HG03103 (cell line): ENCODE measurements at regions not wholly inside any gene's neighbourhood (a gene's known extent, or its start where the extent isn't known, plus 50 kb on each side); places are given as distances from the start of the nearest gene placed in this dataset.
"Not testable (repeated sequence)": the region's sequence is repeated elsewhere in the genome, so short reads cannot be mapped to it uniquely, and the experiment has no call there.

Experiments
- ATAC-seq: cut with Tn5 transposase; IDR thresholded peaks from one replicate; pipeline ENCODE4 v1.9.1; 2021; ENCODE audit warnings: low read depth; ENCODE audit not compliant: unreplicated experiment

DNA sequence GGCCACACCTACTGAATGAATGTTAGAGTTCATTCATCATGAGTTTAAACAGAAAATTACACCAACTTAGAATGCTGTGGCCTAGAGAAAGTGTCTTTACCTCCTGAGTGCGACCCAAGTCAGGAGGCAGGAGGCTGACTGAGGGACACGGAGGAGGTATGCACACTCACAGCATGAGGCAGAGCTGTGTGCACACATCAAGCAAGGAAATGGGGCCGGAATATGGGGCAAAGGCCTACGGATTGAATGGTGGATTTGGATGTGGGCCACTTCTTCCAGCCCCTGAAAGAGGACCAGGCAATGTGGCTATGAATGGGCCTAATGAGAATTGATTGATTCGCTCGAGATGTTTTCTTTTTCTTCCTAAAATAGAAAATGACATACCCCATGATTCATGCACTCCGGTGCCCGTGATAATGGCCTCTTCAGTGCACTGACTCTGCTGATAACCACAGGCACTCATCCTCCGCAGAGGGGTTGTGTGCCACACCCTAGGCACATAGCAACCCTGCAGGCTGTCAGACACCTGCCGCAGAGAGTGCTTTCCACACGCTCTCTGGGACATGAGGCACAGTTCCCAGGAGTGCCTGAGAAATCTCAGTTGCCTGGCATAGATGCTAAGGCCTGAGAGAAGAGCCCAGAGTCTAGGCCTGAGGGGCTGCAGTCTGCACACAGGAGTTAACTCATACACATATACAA, 155.5 kb downstream of the GLUL start:
- ATAC-seq = no peak

DNA sequence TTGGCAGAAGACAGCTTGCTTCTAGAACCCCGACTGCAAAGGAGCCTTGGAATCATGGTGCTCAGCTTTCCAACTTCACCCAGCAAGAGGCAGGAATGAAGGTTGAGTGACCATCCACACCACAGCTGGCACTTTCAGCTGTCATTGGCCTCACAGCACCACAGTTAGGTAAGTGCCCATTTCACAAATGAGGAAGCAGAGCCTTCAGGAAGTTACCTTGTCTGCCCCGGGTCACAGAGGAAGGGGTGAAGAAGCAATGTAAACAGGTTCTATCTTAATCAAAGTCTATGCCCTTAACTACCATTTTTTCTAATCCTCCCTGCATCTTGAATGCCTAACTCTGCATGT, 156.0 kb downstream of the GLUL start:
- ATAC-seq = no peak

- no peak for ATAC-seq
These were observed 161.6 kb downstream of the GLUL start for GRCh38 chr1:182229921-182230491.

DNA sequence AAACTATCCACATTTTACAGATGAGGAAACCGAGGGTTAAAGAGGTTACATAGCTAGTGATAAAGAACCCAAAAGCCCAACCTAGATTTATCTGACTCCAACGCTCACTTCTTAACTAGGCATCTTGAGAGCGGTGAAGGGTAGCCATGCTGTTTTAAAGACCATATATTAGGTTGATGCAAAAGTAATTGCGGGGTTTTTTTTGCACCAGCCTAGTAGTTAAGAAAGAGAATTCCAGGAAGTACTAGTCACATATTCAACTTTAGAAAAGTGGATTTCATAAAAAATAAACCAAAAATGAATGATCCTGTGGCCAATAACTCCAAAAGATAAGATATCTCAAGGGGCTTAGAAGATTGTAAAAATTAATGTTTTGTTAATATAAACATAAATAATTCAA, 162.1 kb downstream of the GLUL start:
- ATAC-seq = no peak

DNA sequence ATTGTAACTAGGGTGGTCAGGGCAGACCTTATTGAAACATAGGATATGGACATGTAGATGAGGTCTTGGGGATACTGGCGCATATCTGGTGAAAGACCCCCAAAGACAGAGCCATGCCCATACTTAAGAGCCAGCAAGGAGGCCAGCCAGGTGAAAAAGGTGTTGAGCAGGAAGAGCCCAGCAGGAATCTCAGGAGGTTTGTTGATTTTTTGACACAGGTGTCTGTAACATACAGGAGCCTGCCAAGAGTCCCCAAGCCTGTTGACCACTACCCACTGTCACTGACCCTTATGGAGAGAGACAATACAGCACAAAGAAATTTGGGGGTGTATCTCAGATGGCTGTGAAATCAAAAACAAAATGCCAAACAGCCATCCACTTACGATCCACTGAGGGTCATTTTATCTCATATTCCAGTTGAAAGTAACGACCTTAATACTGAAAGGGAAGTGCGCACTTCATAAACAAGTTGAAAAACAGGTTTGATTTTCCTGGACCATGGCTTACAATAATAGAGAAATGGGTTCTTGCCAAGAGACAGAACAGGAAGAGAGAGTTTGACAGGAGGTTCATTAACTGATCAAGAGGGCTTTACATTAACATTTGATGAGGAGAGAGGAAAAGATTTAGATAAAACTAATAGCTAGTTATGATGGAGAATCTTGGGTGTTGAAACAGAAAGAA, 163.6 kb downstream of the GLUL start:
- ATAC-seq = no peak

DNA sequence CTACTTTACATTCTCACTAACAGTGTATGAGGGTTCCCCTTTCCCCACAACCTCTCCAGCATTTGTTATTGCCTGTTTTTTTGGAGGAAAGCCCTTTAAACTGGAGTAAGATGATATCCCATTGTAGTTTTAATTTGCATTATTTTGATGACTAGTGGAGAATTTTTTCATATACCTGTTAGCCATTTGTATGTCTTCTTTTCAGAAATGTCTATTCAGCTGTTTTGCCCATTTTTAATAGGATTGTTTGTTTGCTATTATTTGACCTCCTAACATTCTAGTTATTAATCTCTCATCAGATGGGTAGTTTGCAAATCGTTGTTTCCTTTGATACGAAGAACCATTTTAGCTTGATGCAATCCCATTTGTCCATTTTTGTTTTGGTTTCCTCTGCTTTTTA, 165.0 kb downstream of the GLUL start:
- no peak for ATAC-seq

DNA sequence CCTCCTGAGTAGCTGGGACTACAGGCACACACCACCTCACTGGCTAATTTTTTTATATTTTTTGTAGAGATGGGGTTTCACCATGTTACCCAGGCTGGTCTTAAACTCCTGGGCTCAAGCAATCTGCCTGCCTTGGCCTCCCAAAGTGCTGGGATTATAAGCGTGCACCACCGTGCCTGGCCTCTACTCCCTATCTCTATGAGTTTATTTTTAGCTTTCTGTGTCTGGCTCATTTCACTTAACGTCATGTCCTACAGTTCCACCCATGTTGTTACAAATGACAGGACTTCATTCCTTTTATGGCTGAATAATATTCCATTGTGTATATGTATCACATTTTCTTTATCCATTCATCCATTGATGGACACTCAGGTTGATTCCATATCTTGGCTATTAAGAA, 164.2 kb upstream of the ZNF648 start:
- ATAC-seq = not testable (repeated sequence)

- not testable (repeated sequence) for ATAC-seq
These were observed 160.5 kb upstream of the ZNF648 start for GRCh38 chr1:182221990-182222389.

- not testable (repeated sequence) for ATAC-seq
These were observed 159.9 kb upstream of the ZNF648 start for GRCh38 chr1:182221367-182221766.

DNA sequence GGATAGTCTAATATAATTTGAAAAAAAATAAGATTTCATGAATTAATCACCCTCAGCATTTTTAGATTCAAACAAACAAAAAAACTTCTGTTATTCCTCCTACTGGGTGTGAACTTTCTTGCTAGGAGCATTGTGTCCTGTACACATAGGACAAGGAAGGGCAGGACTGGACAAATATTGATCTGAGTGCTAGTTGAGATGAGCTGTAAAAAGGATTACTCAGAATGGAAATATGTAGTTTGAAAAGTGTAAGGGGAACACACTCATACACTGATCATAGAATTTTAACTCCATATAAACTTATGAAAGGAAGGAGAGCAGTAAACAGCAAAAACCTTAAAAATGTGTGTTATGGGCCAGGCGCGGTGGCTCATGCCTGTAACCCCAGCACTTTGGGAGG, 156.5 kb upstream of the ZNF648 start:
- ATAC-seq = no peak

GRCh38 chr1:182217071-182217470, 155.6 kb upstream of the ZNF648 start:
- ATAC-seq = no peak

GRCh38 chr1:182215764-182216163, 154.3 kb upstream of the ZNF648 start:
- ATAC-seq = no peak

GRCh38 chr1:182213163-182213562, 151.7 kb upstream of the ZNF648 start:
- ATAC-seq = no peak

- no peak for ATAC-seq
These were observed 149.9 kb upstream of the ZNF648 start for GRCh38 chr1:182211386-182211785.

- no peak for ATAC-seq
These were observed 148.9 kb upstream of the ZNF648 start for GRCh38 chr1:182210417-182210816.

DNA sequence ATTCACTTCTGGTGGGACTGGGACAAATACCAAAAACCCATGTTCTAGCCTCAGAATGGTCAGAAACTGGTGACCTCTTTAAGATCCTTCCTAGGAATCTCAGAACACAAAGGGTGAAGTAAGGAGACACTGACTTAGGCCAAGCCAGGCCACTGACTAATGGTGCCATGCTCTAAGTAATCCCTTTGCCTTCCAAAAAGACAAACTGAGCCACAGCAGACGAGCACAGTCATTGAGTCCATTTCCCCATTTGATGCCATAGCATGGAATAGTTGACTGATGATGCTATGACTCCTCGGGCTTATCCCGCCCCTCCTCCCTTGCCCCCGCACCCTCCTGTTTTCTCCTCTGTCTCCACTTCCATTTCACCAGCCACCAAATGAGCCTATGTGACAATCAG, 145.8 kb upstream of the ZNF648 start:
- ATAC-seq = no peak

DNA sequence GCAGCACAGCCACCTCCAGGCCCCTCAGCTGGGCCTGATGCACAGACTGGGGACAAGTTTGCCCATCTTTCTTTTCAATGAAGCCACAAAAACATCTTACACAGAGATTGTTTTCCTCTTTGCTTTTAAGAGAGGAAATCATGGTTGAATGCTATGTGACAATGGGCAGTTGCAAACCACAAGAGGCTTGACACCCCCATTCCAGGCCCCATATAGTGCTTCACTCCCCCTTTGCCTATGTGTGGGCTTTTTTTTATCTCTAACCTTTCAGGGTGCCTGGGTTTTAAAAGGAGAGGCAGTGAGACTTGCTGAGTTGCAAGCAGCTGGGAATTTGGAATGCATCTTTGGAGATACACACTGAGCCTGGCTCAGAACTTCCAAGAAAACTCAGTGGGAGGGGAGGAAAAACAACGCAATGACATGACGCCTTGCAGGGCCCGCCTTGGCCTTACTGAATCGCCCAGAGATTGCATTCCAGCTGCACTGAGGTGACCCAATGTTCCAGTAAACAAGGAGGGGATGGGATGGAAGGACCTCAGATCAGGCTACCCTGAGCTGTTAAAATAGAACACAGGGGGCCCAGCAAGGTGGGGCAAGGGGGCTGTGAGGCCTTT, 145.2 kb upstream of the ZNF648 start:
- no peak for ATAC-seq

GRCh38 chr1:182205351-182206022, 144.0 kb upstream of the ZNF648 start:
- no peak for ATAC-seq

DNA sequence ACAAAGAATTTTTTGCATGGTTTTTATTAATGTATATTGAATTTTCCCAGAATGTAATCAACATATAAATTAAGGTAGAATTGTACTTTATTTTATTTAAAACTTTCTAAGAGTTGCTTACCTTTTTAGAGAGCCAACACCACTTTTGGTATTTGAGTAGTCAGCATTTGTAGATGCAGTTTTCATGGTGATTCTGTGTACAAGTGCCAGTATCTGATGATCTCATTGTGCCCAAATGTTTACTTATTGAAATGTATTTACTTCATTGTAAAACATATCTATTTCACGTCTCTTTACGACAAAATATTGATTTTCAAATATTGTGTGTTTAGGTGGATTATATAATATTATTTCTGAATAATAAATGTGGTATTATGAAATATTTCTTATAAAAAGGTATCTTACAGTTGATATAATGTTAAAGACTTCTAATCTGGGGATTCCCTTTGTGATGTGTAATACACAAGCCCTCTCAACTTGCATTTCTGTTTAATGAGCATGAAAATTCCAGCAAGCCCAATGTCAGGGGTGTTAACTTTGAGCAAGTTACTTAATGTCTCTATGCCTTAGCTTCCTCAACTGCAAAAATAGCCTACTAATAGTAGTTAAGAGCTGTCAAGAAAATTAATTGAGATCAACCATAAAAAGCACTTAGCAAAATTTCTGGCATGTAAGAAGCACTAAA, 141.8 kb upstream of the ZNF648 start:
- ATAC-seq = no peak

DNA sequence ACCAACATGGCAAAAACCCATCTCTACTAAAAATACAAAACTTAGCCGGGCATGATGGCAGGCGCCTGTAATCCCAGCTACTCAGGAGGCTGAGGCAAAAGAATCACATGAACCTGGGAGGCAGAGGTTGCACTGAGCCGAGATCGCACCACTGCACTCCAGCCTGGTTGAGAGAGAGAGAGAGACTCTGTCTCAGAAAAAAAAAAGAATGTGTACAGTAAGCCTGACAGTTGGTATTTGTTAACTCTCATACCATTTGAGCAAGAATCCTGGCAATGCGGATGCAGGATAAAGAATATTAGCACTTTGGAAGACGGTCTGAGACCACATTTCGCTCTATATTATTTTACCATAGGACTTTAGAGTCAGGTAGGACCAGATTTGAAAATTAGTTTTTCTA, 140.0 kb upstream of the ZNF648 start:
- not testable (repeated sequence) for ATAC-seq
